ENCODE measurements at regions not wholly inside any gene's neighbourhood (a gene's known extent, or its start where the extent isn't known, plus 50 kb on each side); places are given as distances from the start of the nearest gene placed in this dataset.
"Not testable (repeated sequence)": the region's sequence is repeated elsewhere in the genome, so short reads cannot be mapped to it uniquely, and the experiment has no call there.

DNA sequence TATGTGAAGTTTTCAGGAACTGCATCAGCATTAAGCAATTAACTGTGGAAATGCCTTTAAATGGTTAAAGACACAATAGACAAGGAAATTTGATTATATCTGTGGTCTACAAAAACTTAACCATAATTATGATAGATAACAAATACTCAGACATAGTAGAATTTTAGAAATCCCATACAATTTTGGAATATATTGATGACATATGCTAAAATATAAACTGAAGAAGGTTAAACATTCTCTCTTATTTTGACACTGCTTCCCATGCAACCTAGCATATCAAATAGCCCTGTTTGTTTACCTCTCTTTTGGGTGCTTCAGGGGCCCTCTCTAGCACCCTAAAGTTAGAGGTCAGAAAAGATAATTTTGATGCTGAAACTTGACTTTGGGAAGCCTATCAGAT, 1274.8 kb upstream of the SLC39A10 start:
- intact Hi-C loops (cut with DNase I): no loop called here
- no peak for DNase-seq

GRCh38 chr2:194380011-194380410, 1277.0 kb upstream of the SLC39A10 start:
- intact Hi-C loops (cut with DNase I): no loop called here
- no peak for DNase-seq

- DNase-seq; intact Hi-C loops (cut with DNase I): not testable (repeated sequence)
These were observed 1289.6 kb upstream of the SLC39A10 start for GRCh38 chr2:194367390-194367789.

DNA sequence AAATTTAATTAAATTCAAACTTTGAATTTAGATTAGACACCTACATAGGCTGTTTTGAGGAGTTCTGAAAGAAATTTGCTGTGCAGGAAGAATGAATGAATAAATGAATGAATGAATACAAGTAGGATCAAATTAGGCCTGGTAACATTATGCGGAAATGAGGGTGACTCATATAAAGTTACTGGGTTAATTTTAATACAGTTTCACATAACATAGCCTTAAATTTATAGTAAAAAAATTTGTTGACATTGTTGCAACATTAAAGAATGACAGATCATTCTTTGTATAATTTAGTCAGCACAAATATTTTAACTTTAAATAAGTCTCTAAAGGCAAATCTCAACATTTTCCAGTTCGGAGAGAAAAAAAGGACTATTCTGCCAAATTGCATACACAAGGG, 1293.1 kb upstream of the SLC39A10 start:
- DNase-seq: no peak
- intact Hi-C loops (cut with DNase I): no loop called here

DNA sequence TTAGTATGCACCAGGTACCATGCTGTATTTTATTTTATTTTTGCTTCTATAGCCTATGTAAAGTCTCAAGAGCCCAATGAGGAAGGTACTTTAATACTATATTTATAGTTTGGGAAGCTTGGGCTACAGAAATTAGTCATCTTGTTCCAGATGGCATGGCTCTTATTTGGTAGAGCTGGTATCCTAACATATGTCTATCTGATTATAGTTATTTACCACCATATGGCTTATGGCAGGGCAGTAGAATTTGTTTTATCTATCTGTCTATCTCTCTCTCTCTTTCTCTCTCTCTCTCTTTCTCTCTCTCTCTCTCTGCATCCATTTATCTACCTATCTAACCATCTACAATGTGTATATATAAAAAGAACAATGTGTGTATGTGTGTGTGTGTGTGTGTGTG, 1293.7 kb upstream of the SLC39A10 start:
- intact Hi-C loops (cut with DNase I): no loop called here
- no peak for DNase-seq

- intact Hi-C loops (cut with DNase I): no loop called here
- no peak for DNase-seq
These were observed 1304.5 kb upstream of the SLC39A10 start for GRCh38 chr2:194352505-194352904.

GRCh38 chr2:194346193-194346592, 1310.8 kb upstream of the SLC39A10 start:
- intact Hi-C loops (cut with DNase I): no loop called here

GRCh38 chr2:194345347-194345746, 1311.7 kb upstream of the SLC39A10 start:
- intact Hi-C loops (cut with DNase I): no loop called here
- DNase-seq: no peak

More at GRCh38 chr2:194346193-194346592, 1310.8 kb upstream of the SLC39A10 start:
- DNase-seq: no peak

DNA sequence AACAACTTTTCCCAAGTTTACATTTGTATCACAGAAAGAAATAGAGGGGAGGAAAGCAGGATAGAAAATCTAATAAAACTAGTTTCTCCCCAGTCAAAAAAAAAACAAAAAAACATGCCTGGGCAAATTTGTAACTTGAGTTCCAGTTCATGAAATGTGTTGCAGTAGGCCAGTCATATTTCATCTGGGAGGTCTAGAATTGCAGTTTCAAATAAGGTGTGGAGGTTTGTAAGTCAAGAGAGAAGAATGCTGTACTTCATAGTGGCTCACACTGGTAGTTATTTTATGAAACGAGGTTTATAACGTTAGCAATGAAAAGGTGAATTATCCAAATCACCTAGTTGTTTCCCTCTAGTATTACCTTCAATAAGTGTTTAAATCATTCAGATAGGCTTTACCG, 1313.9 kb upstream of the SLC39A10 start:
- intact Hi-C loops (cut with DNase I): no loop called here
- no peak for DNase-seq

DNA sequence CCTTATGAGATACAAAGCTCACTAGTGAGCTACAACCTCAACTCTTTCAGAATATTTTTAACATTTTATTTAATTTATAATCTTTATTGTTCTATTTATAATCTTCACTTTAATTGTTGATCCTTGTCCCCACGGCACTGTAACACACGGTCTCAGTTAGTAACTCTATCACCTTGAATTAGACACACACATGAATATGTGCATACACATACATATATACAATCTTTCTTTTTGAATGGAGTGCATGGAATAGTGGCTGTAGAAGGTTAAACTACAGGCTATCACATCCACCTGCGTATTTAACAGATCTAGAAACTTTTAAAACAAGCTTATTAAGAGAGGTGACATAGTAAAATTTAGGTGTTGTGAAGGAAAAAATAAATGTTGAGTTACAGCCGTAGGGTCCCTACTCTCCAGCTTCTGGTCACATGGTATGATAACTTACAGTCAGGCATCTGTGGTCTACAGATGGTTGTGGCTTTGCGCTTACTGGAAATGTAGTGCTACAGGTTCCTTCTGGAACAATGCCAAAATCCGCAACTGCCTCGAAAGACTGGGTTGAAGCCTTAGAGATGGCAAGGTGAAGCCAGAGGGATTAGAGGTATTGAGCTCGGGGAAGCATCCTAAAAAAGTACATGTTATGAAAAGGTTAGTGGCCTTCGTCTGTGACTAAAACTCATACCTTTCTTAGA, 1324.1 kb upstream of the SLC39A10 start:
- intact Hi-C loops (cut with DNase I): no loop called here
- no peak for DNase-seq

DNA sequence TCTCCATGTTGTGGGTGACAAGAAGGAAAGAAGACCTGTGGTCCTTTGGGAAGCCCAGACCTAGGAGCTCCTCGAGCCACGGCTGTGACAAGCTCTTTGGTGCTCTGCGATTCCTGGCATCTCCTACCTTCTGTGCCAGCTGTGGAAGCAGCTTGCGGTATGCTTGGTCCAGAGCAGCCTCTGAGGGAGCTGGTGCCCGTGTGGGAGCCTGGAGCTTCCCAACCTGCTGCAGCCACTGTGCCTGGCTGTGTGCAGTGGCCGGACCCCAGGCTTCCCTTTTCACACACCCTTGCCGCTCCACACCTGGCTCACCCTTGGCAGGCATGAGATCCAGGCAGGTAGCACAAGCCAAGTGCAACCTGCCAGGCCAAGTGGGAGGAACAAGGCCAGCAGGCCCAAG, 1328.6 kb upstream of the SLC39A10 start:
- peak in 2 of 10 donors; percentile 60 to 79 for DNase-seq

GRCh38 chr2:194327196-194327888, 1329.7 kb upstream of the SLC39A10 start:
- intact Hi-C loops (cut with DNase I): no loop called here
- peak in 2 of 10 donors; percentile 70 to 77 for DNase-seq

More for the DNA sequence above, 1328.6 kb upstream of the SLC39A10 start:
- intact Hi-C loops (cut with DNase I): no loop called here

GRCh38 chr2:194323740-194324139, 1333.3 kb upstream of the SLC39A10 start:
- no peak for DNase-seq
- intact Hi-C loops (cut with DNase I): no loop called here

DNA sequence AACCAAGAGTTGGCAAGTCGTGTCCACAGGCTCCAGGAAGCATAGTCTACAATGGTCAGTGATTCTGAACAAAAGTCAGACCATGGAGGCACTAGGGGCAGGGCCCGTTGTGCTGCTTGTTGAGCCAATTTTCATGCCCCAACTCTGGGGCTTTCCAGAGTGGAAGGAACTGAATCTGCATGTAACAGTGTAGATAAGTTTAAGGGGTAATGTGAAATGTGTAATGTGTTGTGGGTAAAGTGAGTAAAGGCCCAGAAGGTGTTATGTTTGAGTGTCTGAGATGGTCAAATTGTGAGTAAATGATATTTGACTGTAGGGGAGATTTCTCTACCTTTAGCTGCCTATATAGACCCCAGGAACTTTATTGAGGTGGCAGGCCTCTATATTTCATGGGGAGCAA, 1336.5 kb upstream of the SLC39A10 start:
- intact Hi-C loops (cut with DNase I): no loop called here

DNA sequence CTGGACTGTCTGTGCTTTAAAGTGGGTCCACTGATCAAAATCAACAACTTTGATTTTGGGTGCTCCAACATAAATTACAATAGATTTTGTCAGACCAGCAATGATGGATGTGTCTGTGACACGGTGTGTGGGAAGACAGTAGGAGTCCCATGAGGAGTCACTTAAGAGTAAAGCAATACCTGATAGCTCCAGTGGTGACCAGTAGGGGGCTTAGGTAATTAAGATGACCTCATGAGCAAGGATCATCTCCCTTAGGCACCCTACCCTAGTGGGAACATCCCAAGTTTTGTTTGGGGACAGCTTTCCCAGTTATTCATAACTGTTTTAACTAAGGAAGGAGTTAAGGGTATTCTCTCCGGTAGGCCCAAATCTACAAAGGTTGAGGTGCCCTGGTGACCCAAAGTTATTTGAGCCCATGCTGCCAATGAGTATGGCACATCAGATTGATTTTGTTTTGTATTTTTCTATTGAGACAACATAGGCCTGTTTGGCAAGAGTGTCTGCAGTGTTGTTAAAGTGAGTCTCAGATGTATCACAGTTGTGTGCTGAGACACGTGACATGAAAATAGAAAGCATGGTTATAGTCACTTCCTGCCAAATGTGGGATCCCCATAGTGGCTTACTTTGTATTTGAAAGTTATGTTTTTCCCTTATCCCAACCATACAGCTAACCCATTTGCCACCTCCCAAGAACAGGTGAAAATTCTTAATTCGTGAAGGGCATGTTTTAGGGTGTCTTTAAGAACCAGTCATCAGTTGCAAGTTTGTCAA, 1337.6 kb upstream of the SLC39A10 start:
- intact Hi-C loops (cut with DNase I): no loop called here
- no peak for DNase-seq

More for the DNA sequence above, 1336.5 kb upstream of the SLC39A10 start:
- no peak for DNase-seq

DNA sequence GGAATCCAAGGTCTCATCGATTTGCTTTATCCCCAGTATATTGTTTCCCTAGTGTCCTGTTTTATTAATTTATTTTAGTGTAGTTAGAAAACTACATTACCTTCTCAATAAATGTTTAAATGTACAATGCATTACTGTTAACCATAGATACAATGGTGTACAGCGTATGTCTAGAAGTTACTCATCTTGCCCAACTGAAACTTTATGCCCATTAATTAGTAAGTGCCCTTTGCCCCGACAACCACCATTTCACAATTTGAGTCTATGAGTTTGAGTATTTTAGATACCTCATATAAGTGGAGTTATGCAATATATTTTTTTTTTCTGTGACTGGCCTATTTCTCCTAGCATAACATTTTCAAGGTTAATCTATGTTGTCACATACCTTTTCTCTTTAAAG, 1343.0 kb upstream of the SLC39A10 start:
- intact Hi-C loops (cut with DNase I): no loop called here
- DNase-seq: no peak

GRCh38 chr2:194304191-194304590, 1352.8 kb upstream of the SLC39A10 start:
- intact Hi-C loops (cut with DNase I): no loop called here
- no peak for DNase-seq

- no peak for DNase-seq
- intact Hi-C loops (cut with DNase I): no loop called here
These were observed 1355.1 kb upstream of the SLC39A10 start for GRCh38 chr2:194301946-194302345.

DNA sequence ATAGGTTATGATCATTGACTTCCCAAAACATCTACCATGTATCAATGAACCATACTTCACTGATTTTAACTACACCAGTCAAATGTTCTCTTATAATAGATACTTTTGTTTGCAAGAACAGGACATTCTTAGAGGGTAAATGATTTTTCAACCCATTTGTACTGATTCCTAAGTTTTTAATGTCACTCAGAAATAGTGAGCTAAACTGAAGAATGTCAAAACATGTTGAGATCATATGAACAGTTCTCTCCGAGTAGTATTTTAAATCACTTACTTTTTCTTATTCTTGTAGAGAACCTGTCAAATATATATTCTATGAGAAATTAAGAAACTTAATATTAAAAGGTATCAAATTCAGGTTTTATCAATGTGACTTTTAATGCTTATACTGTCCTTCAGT, 1362.9 kb upstream of the SLC39A10 start:
- intact Hi-C loops (cut with DNase I): no loop called here
- no peak for DNase-seq

GRCh38 chr2:194291104-194291503, 1365.9 kb upstream of the SLC39A10 start:
- intact Hi-C loops (cut with DNase I): no loop called here

GRCh38 chr2:194289712-194290346, 1367.2 kb upstream of the SLC39A10 start:
- intact Hi-C loops (cut with DNase I): no loop called here
- DNase-seq: no peak

More at GRCh38 chr2:194291104-194291503, 1365.9 kb upstream of the SLC39A10 start:
- DNase-seq: no peak
